Neural cell (in vitro differentiated cells): ENCODE measurements at regions not wholly inside any gene's neighbourhood (a gene's known extent, or its start where the extent isn't known, plus 50 kb on each side); places are given as distances from the start of the nearest gene placed in this dataset.

Experiments used
- H2AFZ ChIP-seq: fragments of 200-600, 300-800 bp; sonication (generic), shearing (Covaris generic); 2 replicates; pipeline ENCODE4 v1.6.0; 2014; ENCODE audit warnings: low read depth, mild to moderate bottlenecking, antibody characterized with exemption, low read length, moderate library complexity
- H3F3A ChIP-seq: fragments of 200-600 bp; shearing (Covaris generic); 2 replicates; pipeline ENCODE4 v1.6.1; 2016; ENCODE audit warnings: mild to moderate bottlenecking, moderate library complexity, mixed read lengths, antibody characterized with exemption, low read length; ENCODE audit not compliant: insufficient read depth, poor library complexity, severe bottlenecking
- H3K27ac ChIP-seq: fragments of 200-600, 300-800 bp; sonication (generic), shearing (Covaris generic); 2 replicates; pipeline ENCODE4 v1.5.1; 2014; ENCODE audit warnings: mild to moderate bottlenecking, low read length, moderate library complexity
- H3K27me3 ChIP-seq: fragments of 300-800, 200-600 bp; sonication (generic), shearing (Covaris generic); 2 replicates; pipeline ENCODE4 v1.6.0; 2014; ENCODE audit warnings: mild to moderate bottlenecking, low read depth, low read length, moderate library complexity; ENCODE audit not compliant: insufficient read depth
- H3K36me3 ChIP-seq: fragments of 300-800, 200-600 bp; sonication (generic), shearing (Covaris generic); 2 replicates; pipeline ENCODE4 v1.5.1; 2014; ENCODE audit warnings: mild to moderate bottlenecking, antibody characterized with exemption, low read length, moderate library complexity; ENCODE audit not compliant: insufficient read depth
- H3K4me2 ChIP-seq: fragments of 300-800, 200-600 bp; sonication (generic), shearing (Covaris generic); 2 replicates; pipeline ENCODE4 v1.6.0; 2014; ENCODE audit warnings: mild to moderate bottlenecking, low read length
- H3K4me3 ChIP-seq: fragments of 300-800, 200-600 bp; sonication (generic), shearing (Covaris generic); 2 replicates; pipeline ENCODE4 v1.5.1; 2014; ENCODE audit warnings: mild to moderate bottlenecking, low read length, moderate library complexity
- H3K79me2 ChIP-seq: fragments of 200-600 bp; shearing (Covaris generic); replicated peaks from 2 replicates; pipeline ENCODE4 v1.6.0; 2014; ENCODE audit warnings: mild to moderate bottlenecking, low read length, moderate library complexity; ENCODE audit not compliant: insufficient read depth
- H3K9ac ChIP-seq: fragments of 300-800, 200-600 bp; sonication (generic), shearing (Covaris generic); 2 replicates; pipeline ENCODE4 v1.6.1; 2016; ENCODE audit warnings: mild to moderate bottlenecking, low read length, mixed read lengths
- H3K9me2 ChIP-seq: fragments of 200-600 bp; shearing (Covaris generic); 2 replicates; pipeline ENCODE4 v1.6.1; 2016; ENCODE audit warnings: mild to moderate bottlenecking, low read length, mixed read lengths; ENCODE audit not compliant: insufficient read depth
- H3K9me3 ChIP-seq: fragments of 200-600, 300-800 bp; sonication (generic), shearing (Covaris generic); 2 replicates; pipeline ENCODE4 v1.6.1; 2016; ENCODE audit warnings: mild to moderate bottlenecking, mixed run types, low read length, moderate library complexity, mixed read lengths
- H4K20me1 ChIP-seq: fragments of 200-600 bp; shearing (Covaris generic); 2 replicates; pipeline ENCODE4 v1.6.1; 2016; ENCODE audit warnings: mild to moderate bottlenecking, mixed run types; ENCODE audit not compliant: insufficient read depth
- EP300 ChIP-seq: fragments of 450-650 bp; conservative IDR thresholded peaks from 2 replicates; pipeline ENCODE4 v1.6.1; 2014; ENCODE audit warnings: antibody characterized with exemption, mild to moderate bottlenecking, moderate library complexity; ENCODE audit not compliant: poor library complexity, severe bottlenecking
- EZH2 ChIP-seq: fragments of 200-600, 300-800 bp; shearing (Covaris generic), sonication (generic); IDR thresholded peaks from 2 replicates; pipeline ENCODE4 v1.6.1; 2014; ENCODE audit warnings: antibody characterized with exemption, low read length, borderline replicate concordance, mild to moderate bottlenecking; ENCODE audit not compliant: insufficient read depth, poor library complexity, severe bottlenecking
- MXI1 ChIP-seq: fragments of 450-650 bp; conservative IDR thresholded peaks from 2 replicates; pipeline ENCODE4 v1.6.1; 2014; ENCODE audit warnings: antibody characterized with exemption, mild to moderate bottlenecking; ENCODE audit not compliant: poor library complexity, severe bottlenecking
- POLR2AphosphoS5 ChIP-seq: IDR thresholded peaks from 2 replicates; pipeline ENCODE4 v1.6.1; 2012
- RAD21 ChIP-seq: fragments of 450-650 bp; conservative IDR thresholded peaks from 2 replicates; pipeline ENCODE4 v1.6.1; 2014; ENCODE audit warnings: antibody characterized with exemption, mild to moderate bottlenecking, moderate library complexity
- SMC3 ChIP-seq: fragments of 450-650 bp; conservative IDR thresholded peaks from 2 replicates; pipeline ENCODE4 v1.6.1; 2014; ENCODE audit warnings: antibody characterized with exemption, mild to moderate bottlenecking, moderate library complexity; ENCODE audit not compliant: poor library complexity
- TAF1 ChIP-seq: IDR thresholded peaks from 2 replicates; pipeline ENCODE4 v1.6.1; 2012; ENCODE audit warnings: low read depth
- TF ChIP-seq, protein P1 (sequence below): fragments of 450-650 bp; IDR thresholded peaks from 2 replicates; pipeline ENCODE4 v1.5.1; 2014; ENCODE audit warnings: antibody characterized with exemption, mild to moderate bottlenecking, moderate library complexity; ENCODE audit not compliant: poor library complexity, severe bottlenecking
- TF ChIP-seq, protein P2 (sequence below): IDR thresholded peaks from 2 replicates; pipeline ENCODE4 v1.6.1; 2012; ENCODE audit warnings: borderline replicate concordance

DNA sequence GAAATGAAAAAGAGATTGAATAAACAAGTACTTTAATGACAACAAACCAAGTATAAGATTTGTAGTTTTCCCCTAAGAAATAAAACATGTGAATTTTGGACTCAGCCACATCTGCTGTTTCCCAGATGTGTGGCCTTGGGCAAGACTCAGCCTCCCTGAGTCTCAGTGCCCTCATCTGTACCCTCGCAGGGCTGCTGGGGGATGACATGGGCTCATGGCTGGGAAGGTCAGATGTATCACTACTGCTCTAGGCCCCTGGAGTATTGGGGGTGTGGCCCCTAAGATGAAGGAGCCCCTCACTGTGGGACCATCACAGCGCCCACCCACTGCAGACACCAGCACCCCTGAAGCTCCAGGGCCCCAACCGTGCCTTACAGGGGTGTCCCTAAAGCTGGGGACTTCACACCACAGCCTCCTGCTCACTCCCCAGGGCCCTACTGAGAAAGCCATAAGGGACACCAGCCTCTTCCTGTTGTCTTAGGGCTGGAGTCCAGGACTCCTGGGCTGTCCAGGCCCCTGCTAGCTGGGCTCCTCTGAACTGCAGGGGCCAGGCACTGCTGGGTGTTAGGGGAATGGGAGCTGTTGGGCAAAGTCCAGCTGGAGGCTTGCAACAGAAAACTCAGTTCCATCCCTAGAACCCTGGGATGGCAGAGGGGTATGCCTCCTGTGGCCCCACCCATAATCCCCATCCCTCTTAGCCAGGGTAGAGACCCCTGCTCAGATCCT lies 104.0 kb upstream of the WNT4 start:
- Histone ChIP-seq H3K27me3 (no peaks in the 10 kb centered on the region), H3K9me3 (no peaks in the 10 kb centered on the region), H3K79me2 (no peaks in the 10 kb centered on the region), H3K4me2 (no peak overlapping the region), H3K4me3 (no peak overlapping the region), H3K36me3 (no peaks in the 10 kb centered on the region), H3K9me2 (no peaks in the 10 kb centered on the region), H4K20me1 (no peaks in the 10 kb centered on the region), H2AFZ (no peak overlapping the region), H3K9ac (no peak overlapping the region), H3K27ac (no peak overlapping the region), H3F3A (no peaks in the 10 kb centered on the region)
- TF ChIP-seq, protein P1, sequence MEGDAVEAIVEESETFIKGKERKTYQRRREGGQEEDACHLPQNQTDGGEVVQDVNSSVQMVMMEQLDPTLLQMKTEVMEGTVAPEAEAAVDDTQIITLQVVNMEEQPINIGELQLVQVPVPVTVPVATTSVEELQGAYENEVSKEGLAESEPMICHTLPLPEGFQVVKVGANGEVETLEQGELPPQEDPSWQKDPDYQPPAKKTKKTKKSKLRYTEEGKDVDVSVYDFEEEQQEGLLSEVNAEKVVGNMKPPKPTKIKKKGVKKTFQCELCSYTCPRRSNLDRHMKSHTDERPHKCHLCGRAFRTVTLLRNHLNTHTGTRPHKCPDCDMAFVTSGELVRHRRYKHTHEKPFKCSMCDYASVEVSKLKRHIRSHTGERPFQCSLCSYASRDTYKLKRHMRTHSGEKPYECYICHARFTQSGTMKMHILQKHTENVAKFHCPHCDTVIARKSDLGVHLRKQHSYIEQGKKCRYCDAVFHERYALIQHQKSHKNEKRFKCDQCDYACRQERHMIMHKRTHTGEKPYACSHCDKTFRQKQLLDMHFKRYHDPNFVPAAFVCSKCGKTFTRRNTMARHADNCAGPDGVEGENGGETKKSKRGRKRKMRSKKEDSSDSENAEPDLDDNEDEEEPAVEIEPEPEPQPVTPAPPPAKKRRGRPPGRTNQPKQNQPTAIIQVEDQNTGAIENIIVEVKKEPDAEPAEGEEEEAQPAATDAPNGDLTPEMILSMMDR = no peak
- no peak for TF ChIP-seq EP300
- TF ChIP-seq RAD21 = no peak
- TF ChIP-seq SMC3 = no peak
- no peak for TF ChIP-seq TAF1
- no peak for TF ChIP-seq MXI1
- no peak for TF ChIP-seq POLR2AphosphoS5
- TF ChIP-seq, protein P2, sequence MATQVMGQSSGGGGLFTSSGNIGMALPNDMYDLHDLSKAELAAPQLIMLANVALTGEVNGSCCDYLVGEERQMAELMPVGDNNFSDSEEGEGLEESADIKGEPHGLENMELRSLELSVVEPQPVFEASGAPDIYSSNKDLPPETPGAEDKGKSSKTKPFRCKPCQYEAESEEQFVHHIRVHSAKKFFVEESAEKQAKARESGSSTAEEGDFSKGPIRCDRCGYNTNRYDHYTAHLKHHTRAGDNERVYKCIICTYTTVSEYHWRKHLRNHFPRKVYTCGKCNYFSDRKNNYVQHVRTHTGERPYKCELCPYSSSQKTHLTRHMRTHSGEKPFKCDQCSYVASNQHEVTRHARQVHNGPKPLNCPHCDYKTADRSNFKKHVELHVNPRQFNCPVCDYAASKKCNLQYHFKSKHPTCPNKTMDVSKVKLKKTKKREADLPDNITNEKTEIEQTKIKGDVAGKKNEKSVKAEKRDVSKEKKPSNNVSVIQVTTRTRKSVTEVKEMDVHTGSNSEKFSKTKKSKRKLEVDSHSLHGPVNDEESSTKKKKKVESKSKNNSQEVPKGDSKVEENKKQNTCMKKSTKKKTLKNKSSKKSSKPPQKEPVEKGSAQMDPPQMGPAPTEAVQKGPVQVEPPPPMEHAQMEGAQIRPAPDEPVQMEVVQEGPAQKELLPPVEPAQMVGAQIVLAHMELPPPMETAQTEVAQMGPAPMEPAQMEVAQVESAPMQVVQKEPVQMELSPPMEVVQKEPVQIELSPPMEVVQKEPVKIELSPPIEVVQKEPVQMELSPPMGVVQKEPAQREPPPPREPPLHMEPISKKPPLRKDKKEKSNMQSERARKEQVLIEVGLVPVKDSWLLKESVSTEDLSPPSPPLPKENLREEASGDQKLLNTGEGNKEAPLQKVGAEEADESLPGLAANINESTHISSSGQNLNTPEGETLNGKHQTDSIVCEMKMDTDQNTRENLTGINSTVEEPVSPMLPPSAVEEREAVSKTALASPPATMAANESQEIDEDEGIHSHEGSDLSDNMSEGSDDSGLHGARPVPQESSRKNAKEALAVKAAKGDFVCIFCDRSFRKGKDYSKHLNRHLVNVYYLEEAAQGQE = no peak
- no peak for TF ChIP-seq EZH2

DNA sequence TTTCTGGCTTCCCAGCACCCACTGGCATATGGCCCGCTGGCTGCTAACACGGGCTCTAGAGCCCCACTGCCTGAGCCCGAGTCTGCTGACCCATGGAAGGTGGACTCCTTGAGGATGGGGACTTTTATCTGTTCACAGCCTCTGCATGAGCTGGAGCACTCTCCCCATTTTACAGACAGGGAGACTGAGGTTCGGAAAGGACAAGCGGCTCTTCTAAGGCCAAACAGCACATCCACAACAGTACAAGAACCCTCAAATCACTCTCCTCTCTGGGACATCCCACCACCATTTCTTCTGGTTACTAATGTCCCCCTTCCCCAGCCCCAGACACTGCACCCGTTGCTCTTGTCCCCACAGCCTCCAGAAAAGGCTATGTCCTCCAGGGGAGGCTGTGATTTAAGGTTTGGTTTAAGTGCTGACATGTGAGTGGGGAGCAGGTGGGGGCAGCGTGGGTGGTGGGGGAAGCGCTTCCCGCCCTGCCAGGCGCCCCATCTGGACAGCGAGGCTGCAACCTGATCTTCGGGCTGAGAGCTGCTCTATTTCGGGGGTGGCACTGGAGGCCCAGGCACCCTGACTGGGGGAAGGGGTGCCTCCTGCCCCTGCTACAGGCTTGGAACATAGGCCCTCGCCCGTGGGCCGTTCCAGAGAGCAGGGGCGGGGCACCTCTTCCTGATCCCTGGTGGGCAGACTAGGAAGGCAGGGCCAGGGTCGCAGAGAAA lies 104.8 kb upstream of the WNT4 start:
- H3K4me3 ChIP-seq = no peak overlapping the region
- H3K79me2 ChIP-seq = no peaks in the 10 kb centered on the region
- H4K20me1 ChIP-seq = no peaks in the 10 kb centered on the region

More for the DNA sequence above, 104.8 kb upstream of the WNT4 start:
- H3K36me3 ChIP-seq = no peaks in the 10 kb centered on the region
- TF ChIP-seq, protein P2 = no peak
- no peak for TF ChIP-seq MXI1
- no peak for TF ChIP-seq SMC3
- TF ChIP-seq RAD21 = no peak
- TF ChIP-seq EP300 = no peak
- TF ChIP-seq TAF1 = no peak
- TF ChIP-seq, protein P1 = no peak
- TF ChIP-seq EZH2 = no peak
- TF ChIP-seq POLR2AphosphoS5 = no peak
- no peak overlapping the region for H2AFZ ChIP-seq
- no peak overlapping the region for H3K4me2 ChIP-seq
- H3K9me2 ChIP-seq = no peaks in the 10 kb centered on the region
- H3F3A ChIP-seq = no peaks in the 10 kb centered on the region
- no peak overlapping the region for H3K27ac ChIP-seq
- no peak overlapping the region for H3K9ac ChIP-seq
- H3K9me3 ChIP-seq = no peaks in the 10 kb centered on the region
- H3K27me3 ChIP-seq = no peaks in the 10 kb centered on the region
